ENCODE measurements at regions not wholly inside any gene's neighbourhood (a gene's known extent, or its start where the extent isn't known, plus 50 kb on each side); places are given as distances from the start of the nearest gene placed in this dataset.

DNA sequence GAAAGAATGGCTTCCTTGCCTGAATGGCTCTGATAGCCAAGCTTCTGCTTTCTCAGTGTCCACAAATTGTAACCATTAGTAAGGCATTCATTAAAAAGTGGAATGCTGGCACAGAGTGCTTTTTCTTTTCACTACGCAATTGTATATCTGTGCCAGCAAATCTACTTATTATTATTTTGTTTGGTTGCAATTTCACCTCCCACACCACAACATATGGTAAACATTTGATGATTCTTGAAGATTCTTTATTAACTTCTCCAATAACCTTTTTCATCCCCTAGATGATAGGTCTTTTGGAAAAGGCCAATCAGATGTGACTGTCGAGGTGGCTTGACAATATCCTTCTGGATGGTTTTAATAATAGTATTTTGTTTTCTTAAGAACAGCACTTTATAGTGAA is 234.1 kb downstream of the TMEM38B start:
- TF ChIP-seq ZNF219 (CRISPR knock-in tag; IDR thresholded peaks at IDR 0.05; ENCODE audit: borderline replicate concordance) = no peak
- TF ChIP-seq, protein P1, sequence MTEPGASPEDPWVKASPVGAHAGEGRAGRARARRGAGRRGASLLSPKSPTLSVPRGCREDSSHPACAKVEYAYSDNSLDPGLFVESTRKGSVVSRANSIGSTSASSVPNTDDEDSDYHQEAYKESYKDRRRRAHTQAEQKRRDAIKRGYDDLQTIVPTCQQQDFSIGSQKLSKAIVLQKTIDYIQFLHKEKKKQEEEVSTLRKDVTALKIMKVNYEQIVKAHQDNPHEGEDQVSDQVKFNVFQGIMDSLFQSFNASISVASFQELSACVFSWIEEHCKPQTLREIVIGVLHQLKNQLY (CRISPR knock-in tag; IDR thresholded peaks at IDR 0.05) = no peak
- TF ChIP-seq, protein P2, sequence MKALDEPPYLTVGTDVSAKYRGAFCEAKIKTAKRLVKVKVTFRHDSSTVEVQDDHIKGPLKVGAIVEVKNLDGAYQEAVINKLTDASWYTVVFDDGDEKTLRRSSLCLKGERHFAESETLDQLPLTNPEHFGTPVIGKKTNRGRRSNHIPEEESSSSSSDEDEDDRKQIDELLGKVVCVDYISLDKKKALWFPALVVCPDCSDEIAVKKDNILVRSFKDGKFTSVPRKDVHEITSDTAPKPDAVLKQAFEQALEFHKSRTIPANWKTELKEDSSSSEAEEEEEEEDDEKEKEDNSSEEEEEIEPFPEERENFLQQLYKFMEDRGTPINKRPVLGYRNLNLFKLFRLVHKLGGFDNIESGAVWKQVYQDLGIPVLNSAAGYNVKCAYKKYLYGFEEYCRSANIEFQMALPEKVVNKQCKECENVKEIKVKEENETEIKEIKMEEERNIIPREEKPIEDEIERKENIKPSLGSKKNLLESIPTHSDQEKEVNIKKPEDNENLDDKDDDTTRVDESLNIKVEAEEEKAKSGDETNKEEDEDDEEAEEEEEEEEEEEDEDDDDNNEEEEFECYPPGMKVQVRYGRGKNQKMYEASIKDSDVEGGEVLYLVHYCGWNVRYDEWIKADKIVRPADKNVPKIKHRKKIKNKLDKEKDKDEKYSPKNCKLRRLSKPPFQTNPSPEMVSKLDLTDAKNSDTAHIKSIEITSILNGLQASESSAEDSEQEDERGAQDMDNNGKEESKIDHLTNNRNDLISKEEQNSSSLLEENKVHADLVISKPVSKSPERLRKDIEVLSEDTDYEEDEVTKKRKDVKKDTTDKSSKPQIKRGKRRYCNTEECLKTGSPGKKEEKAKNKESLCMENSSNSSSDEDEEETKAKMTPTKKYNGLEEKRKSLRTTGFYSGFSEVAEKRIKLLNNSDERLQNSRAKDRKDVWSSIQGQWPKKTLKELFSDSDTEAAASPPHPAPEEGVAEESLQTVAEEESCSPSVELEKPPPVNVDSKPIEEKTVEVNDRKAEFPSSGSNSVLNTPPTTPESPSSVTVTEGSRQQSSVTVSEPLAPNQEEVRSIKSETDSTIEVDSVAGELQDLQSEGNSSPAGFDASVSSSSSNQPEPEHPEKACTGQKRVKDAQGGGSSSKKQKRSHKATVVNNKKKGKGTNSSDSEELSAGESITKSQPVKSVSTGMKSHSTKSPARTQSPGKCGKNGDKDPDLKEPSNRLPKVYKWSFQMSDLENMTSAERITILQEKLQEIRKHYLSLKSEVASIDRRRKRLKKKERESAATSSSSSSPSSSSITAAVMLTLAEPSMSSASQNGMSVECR (CRISPR knock-in tag; IDR thresholded peaks at IDR 0.05; ENCODE audit: borderline replicate concordance) = no peak
- TF ChIP-seq, protein P3, sequence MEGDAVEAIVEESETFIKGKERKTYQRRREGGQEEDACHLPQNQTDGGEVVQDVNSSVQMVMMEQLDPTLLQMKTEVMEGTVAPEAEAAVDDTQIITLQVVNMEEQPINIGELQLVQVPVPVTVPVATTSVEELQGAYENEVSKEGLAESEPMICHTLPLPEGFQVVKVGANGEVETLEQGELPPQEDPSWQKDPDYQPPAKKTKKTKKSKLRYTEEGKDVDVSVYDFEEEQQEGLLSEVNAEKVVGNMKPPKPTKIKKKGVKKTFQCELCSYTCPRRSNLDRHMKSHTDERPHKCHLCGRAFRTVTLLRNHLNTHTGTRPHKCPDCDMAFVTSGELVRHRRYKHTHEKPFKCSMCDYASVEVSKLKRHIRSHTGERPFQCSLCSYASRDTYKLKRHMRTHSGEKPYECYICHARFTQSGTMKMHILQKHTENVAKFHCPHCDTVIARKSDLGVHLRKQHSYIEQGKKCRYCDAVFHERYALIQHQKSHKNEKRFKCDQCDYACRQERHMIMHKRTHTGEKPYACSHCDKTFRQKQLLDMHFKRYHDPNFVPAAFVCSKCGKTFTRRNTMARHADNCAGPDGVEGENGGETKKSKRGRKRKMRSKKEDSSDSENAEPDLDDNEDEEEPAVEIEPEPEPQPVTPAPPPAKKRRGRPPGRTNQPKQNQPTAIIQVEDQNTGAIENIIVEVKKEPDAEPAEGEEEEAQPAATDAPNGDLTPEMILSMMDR (IDR thresholded peaks at IDR 0.05) = no peak

All from WTC11 (cell line).